Mesendoderm (in vitro differentiated cells): ENCODE measurements at regions not wholly inside any gene's neighbourhood (a gene's known extent, or its start where the extent isn't known, plus 50 kb on each side); places are given as distances from the start of the nearest gene placed in this dataset.

Source experiments
- DNase-seq: peaks from one replicate; pipeline ENCODE4 v3.0.0; 2013
- H2AK5ac ChIP-seq: 2 replicates; pipeline ENCODE4 v1.6.1; 2013; ENCODE audit warnings: low read length, inconsistent platforms
- H2BK120ac ChIP-seq: 2 replicates; pipeline ENCODE4 v1.6.1; 2013; ENCODE audit warnings: low read depth, mild to moderate bottlenecking, low read length, moderate library complexity, mixed read lengths
- H2BK15ac ChIP-seq: replicated peaks from 2 replicates; pipeline ENCODE4 v1.6.1; 2013; ENCODE audit warnings: low read depth, mild to moderate bottlenecking, moderate library complexity
- H2BK5ac ChIP-seq: 2 replicates; pipeline ENCODE4 v1.6.1; 2013; ENCODE audit warnings: low read length, inconsistent platforms
- H3K18ac ChIP-seq: 2 replicates; pipeline ENCODE4 v1.6.1; 2013; ENCODE audit warnings: mild to moderate bottlenecking, low read length, mixed read lengths
- H3K23ac ChIP-seq: one replicate; pipeline ENCODE4 v1.6.1; 2013; ENCODE audit warnings: low read length
- H3K27ac ChIP-seq: 2 replicates; pipeline ENCODE4 v1.5.1; 2013; ENCODE audit warnings: low read depth, mild to moderate bottlenecking, inconsistent platforms, low read length, moderate library complexity
- H3K27me3 ChIP-seq: 2 replicates; pipeline ENCODE4 v1.6.1; 2013; ENCODE audit warnings: low read length, control low read depth, mild to moderate bottlenecking, inconsistent platforms; ENCODE audit not compliant: insufficient read depth, poor library complexity
- H3K36me3 ChIP-seq: 2 replicates; pipeline ENCODE4 v1.6.1; 2013; ENCODE audit warnings: low read length, inconsistent platforms; ENCODE audit not compliant: control insufficient read depth, insufficient read depth
- H3K4ac ChIP-seq: one replicate; pipeline ENCODE4 v1.6.1; 2013; ENCODE audit warnings: low read depth, mild to moderate bottlenecking, low read length, moderate library complexity
- H3K4me1 ChIP-seq: 2 replicates; pipeline ENCODE4 v1.6.1; 2013; ENCODE audit warnings: low read depth, low read length, inconsistent platforms; ENCODE audit not compliant: control insufficient read depth
- H3K4me2 ChIP-seq: 2 replicates; pipeline ENCODE4 v1.6.1; 2013; ENCODE audit warnings: low read length
- H3K4me3 ChIP-seq: 2 replicates; pipeline ENCODE4 v1.5.1; 2013; ENCODE audit warnings: mild to moderate bottlenecking, low read length
- H3K56ac ChIP-seq: one replicate; pipeline ENCODE4 v1.6.1; 2013; ENCODE audit warnings: low read length
- H3K79me1 ChIP-seq: 2 replicates; pipeline ENCODE4 v1.6.1; 2013; ENCODE audit warnings: low read length, inconsistent platforms
- H3K79me2 ChIP-seq: 2 replicates; pipeline ENCODE4 v1.6.1; 2013; ENCODE audit warnings: mild to moderate bottlenecking, low read length; ENCODE audit not compliant: control insufficient read depth, insufficient read depth
- H3K9ac ChIP-seq: 2 replicates; pipeline ENCODE4 v1.6.1; 2013; ENCODE audit warnings: low read length, inconsistent platforms
- H4K5ac ChIP-seq: one replicate; pipeline ENCODE4 v1.6.1; 2013; ENCODE audit warnings: low read length
- H4K8ac ChIP-seq: one replicate; pipeline ENCODE4 v1.6.1; 2013; ENCODE audit warnings: low read depth, mild to moderate bottlenecking, control low read depth, low read length, moderate library complexity
- WGBS: extraction: QIAGEN DNeasy Blood & Tissue Kit; methylation state at CpG from one replicate; pipeline ENCODE4 v1.1.7; 2013; ENCODE audit warnings: low lambda C conversion rate, missing lambda C conversion rate; ENCODE audit not compliant: insufficient coverage; ENCODE audit errors: extremely low coverage; 5-methylcytosine and 5-hydroxymethylcytosine counted together

- no peaks in the 10 kb centered on the region for H3K36me3 ChIP-seq
- no peak overlapping the region for H3K27ac ChIP-seq
- H3K4me1 ChIP-seq = no peaks in the 10 kb centered on the region
- no peak overlapping the region for H2BK15ac ChIP-seq
- no peaks in the 10 kb centered on the region for H3K79me2 ChIP-seq
- no peak overlapping the region for H4K8ac ChIP-seq
- no peak overlapping the region for H3K23ac ChIP-seq
- H3K4me2 ChIP-seq = no peak overlapping the region
- no peak overlapping the region for H3K4me3 ChIP-seq
- H3K27me3 ChIP-seq = no peaks in the 10 kb centered on the region
- H2AK5ac ChIP-seq = no peak overlapping the region
- no peak overlapping the region for H3K9ac ChIP-seq
- no peaks in the 10 kb centered on the region for H3K79me1 ChIP-seq
- no CpG with 5 or more reads among the region's 4 CpGs for WGBS
- H2BK5ac ChIP-seq = no peak overlapping the region
- H3K18ac ChIP-seq = no peak overlapping the region
- no peak for DNase-seq
- H2BK120ac ChIP-seq = no peak overlapping the region
- H3K56ac ChIP-seq = no peak overlapping the region
- H3K4ac ChIP-seq = no peak overlapping the region
- no peak overlapping the region for H4K5ac ChIP-seq
Observed at GRCh38 chr13:40287428-40287827, 379.0 kb downstream of the FOXO1 start.

DNA sequence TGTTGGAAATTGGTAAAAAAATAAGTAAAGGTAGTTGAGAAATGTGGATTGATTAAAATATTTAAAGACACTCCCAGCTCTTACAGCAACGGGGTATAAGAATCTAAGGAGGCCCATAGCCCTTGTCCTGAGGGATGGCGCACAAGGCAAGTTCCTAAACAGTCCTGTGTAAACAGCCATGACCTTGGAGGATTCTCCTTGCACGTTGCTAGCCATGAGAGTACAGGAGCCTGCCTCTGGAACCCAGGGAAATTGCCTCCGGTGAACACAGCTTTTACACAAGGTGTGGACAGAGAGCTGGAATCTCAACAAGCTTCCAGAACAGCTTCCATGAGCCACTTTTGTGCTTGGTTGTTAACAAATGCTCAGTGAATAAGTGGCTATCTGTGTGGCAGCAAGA is 378.2 kb downstream of the FOXO1 start:
- Histone ChIP-seq H2BK5ac (no peak overlapping the region), H3K27me3 (no peaks in the 10 kb centered on the region), H4K5ac (no peak overlapping the region), H3K4me2 (no peak overlapping the region), H3K4me1 (no peaks in the 10 kb centered on the region), H3K4me3 (no peak overlapping the region), H2BK120ac (no peak overlapping the region), H3K4ac (no peak overlapping the region), H3K56ac (no peak overlapping the region), H2AK5ac (no peak overlapping the region), H3K9ac (no peak overlapping the region), H3K27ac (no peak overlapping the region), H2BK15ac (no peak overlapping the region), H3K79me1 (no peaks in the 10 kb centered on the region), H3K36me3 (no peaks in the 10 kb centered on the region), H3K23ac (no peak overlapping the region), H3K18ac (no peak overlapping the region), H4K8ac (no peak overlapping the region), H3K79me2 (no peaks in the 10 kb centered on the region)
- WGBS = no CpG with 5 or more reads among the region's 4 CpGs
- DNase-seq = no peak

- no peak overlapping the region for H3K9ac ChIP-seq
- H3K18ac ChIP-seq = no peak overlapping the region
- H3K79me2 ChIP-seq = no peaks in the 10 kb centered on the region
- H3K4me3 ChIP-seq = no peak overlapping the region
- H3K36me3 ChIP-seq = no peaks in the 10 kb centered on the region
- no peak overlapping the region for H2AK5ac ChIP-seq
- WGBS = no CpG with 5 or more reads among the region's 1 CpG
- H2BK120ac ChIP-seq = no peak overlapping the region
- H3K4me2 ChIP-seq = no peak overlapping the region
- no peaks in the 10 kb centered on the region for H3K79me1 ChIP-seq
- H4K5ac ChIP-seq = no peak overlapping the region
- no peak for DNase-seq
- H3K4ac ChIP-seq = no peak overlapping the region
- no peak overlapping the region for H2BK5ac ChIP-seq
- no peak overlapping the region for H3K27ac ChIP-seq
- H2BK15ac ChIP-seq = no peak overlapping the region
- H3K23ac ChIP-seq = no peak overlapping the region
- no peaks in the 10 kb centered on the region for H3K27me3 ChIP-seq
- H3K56ac ChIP-seq = no peak overlapping the region
- H3K4me1 ChIP-seq = no peaks in the 10 kb centered on the region
- no peak overlapping the region for H4K8ac ChIP-seq
Observed at GRCh38 chr13:40290758-40291157, 375.7 kb downstream of the FOXO1 start.

DNA sequence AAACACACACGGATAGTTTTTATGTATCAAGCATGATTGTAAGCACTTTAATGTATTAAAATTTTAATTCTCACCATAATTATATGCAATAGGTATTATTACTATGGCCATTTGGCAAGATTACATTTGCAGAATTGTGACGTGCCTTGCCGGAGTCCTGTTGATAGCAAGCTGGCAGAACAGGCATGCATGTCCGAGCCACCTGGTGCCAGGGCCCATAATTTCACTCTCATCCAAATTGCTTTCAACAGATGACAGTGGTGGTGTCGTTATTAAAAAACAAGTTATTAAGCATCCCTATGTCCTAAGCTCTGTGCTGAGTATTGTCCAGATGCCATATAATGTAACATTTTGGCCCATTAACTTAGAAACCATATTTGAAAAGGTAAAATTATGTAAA is 374.3 kb downstream of the FOXO1 start:
- no peak overlapping the region for H4K8ac ChIP-seq
- H3K23ac ChIP-seq = no peak overlapping the region
- no CpG with 5 or more reads among the region's 5 CpGs for WGBS
- H3K79me2 ChIP-seq = no peaks in the 10 kb centered on the region
- no peak overlapping the region for H2AK5ac ChIP-seq
- no peaks in the 10 kb centered on the region for H3K36me3 ChIP-seq
- H2BK15ac ChIP-seq = no peak overlapping the region
- no peak overlapping the region for H3K27ac ChIP-seq
- H3K4me2 ChIP-seq = no peak overlapping the region
- no peaks in the 10 kb centered on the region for H3K4me1 ChIP-seq
- H3K56ac ChIP-seq = no peak overlapping the region
- no peak for DNase-seq
- H3K4ac ChIP-seq = no peak overlapping the region
- no peaks in the 10 kb centered on the region for H3K79me1 ChIP-seq
- no peak overlapping the region for H3K18ac ChIP-seq
- H3K9ac ChIP-seq = no peak overlapping the region
- H2BK120ac ChIP-seq = no peak overlapping the region
- H4K5ac ChIP-seq = no peak overlapping the region
- H3K4me3 ChIP-seq = no peak overlapping the region
- H2BK5ac ChIP-seq = no peak overlapping the region
- H3K27me3 ChIP-seq = no peaks in the 10 kb centered on the region

DNA sequence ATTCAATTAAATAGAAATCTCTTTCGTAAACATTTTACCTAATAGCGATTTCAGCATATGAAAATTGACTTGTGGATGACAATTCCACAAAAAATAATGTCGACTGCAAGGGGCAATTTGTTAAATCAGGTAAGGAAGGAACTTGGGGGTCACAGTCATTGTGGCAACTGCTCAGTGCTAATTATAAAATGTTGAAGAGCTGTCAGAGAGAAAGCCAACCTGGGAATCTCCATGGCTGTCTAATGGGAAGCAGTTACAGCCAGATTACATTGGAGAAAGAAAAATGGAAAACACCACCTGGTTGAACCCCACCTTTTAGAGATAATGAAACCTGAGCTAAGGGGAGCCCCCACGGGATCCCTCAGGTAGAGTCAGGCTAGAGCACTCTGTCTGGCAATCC is 373.9 kb downstream of the FOXO1 start:
- no peaks in the 10 kb centered on the region for H3K79me2 ChIP-seq
- H3K4ac ChIP-seq = no peak overlapping the region
- H2AK5ac ChIP-seq = no peak overlapping the region
- H3K4me2 ChIP-seq = no peak overlapping the region
- no peaks in the 10 kb centered on the region for H3K4me1 ChIP-seq
- H3K4me3 ChIP-seq = no peak overlapping the region
- H3K18ac ChIP-seq = no peak overlapping the region
- no CpG with 5 or more reads among the region's 4 CpGs for WGBS
- no peaks in the 10 kb centered on the region for H3K27me3 ChIP-seq
- no peak overlapping the region for H3K56ac ChIP-seq
- H2BK15ac ChIP-seq = no peak overlapping the region
- DNase-seq = no peak
- no peak overlapping the region for H2BK120ac ChIP-seq
- H3K36me3 ChIP-seq = no peaks in the 10 kb centered on the region
- H3K9ac ChIP-seq = no peak overlapping the region
- H4K5ac ChIP-seq = no peak overlapping the region
- no peak overlapping the region for H3K27ac ChIP-seq
- no peak overlapping the region for H2BK5ac ChIP-seq
- H4K8ac ChIP-seq = no peak overlapping the region
- no peaks in the 10 kb centered on the region for H3K79me1 ChIP-seq
- no peak overlapping the region for H3K23ac ChIP-seq

DNA sequence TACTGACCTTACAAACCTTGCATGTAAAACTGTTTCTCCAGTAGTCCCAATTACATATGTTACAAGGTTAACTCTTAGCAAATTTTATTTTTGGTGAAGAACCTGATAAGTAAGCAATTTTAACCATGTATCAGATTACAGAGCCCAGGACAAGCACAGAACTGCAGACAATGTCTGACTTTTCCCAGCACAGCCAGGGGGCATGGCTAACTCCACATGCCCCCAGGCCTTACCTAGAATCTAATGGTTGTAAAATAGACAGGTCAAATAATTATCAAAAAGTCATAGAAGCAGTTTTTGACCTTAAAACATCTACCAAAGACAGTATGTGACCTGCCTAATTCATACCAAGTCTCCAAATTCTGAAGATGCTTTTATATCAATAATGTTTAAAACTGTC is 364.1 kb downstream of the FOXO1 start:
- Histone ChIP-seq H3K27me3 (no peaks in the 10 kb centered on the region), H3K4me3 (no peak overlapping the region), H3K56ac (no peak overlapping the region), H4K5ac (no peak overlapping the region), H3K79me1 (no peaks in the 10 kb centered on the region), H3K36me3 (no peaks in the 10 kb centered on the region), H2BK15ac (no peak overlapping the region), H3K18ac (no peak overlapping the region), H3K27ac (no peak overlapping the region), H4K8ac (no peak overlapping the region), H3K79me2 (no peaks in the 10 kb centered on the region), H3K23ac (no peak overlapping the region), H3K4me2 (no peak overlapping the region), H2BK120ac (no peak overlapping the region), H3K9ac (no peak overlapping the region), H3K4ac (no peak overlapping the region), H2BK5ac (no peak overlapping the region), H3K4me1 (no peaks in the 10 kb centered on the region), H2AK5ac (no peak overlapping the region)
- no peak for DNase-seq
